ENCODE measurements at regions not wholly inside any gene's neighbourhood (a gene's known extent, or its start where the extent isn't known, plus 50 kb on each side); places are given as distances from the start of the nearest gene placed in this dataset.
"Not testable (repeated sequence)": the region's sequence is repeated elsewhere in the genome, so short reads cannot be mapped to it uniquely, and the experiment has no call there.

GRCh38 chr14:105878125-105878524 is 351.7 kb downstream of the TMEM121 start:
- peaks cover 2% of the 10 kb centered on the region for H3K36me3 Mint-ChIP-seq
- peaks cover 21% of the 10 kb centered on the region for H3K27me3 Mint-ChIP-seq
- no peaks in the 10 kb centered on the region for H3K9me3 Mint-ChIP-seq
- H3K4me3 Mint-ChIP-seq: no peak overlapping the region
- no peak overlapping the region for H3K27ac Mint-ChIP-seq
- H3K4me1 Mint-ChIP-seq: no peaks in the 10 kb centered on the region

- H3K9me3 Mint-ChIP-seq: no peaks in the 10 kb centered on the region
- H3K27me3 Mint-ChIP-seq: peaks cover 20% of the 10 kb centered on the region
- no peaks in the 10 kb centered on the region for H3K4me1 Mint-ChIP-seq
- no peak overlapping the region for H3K27ac Mint-ChIP-seq
- H3K36me3 Mint-ChIP-seq: peaks cover 2% of the 10 kb centered on the region
- H3K4me3 Mint-ChIP-seq: no peak overlapping the region
Observed at GRCh38 chr14:105878554-105878953, 352.2 kb downstream of the TMEM121 start.

GRCh38 chr14:105879503-105879866 is 353.1 kb downstream of the TMEM121 start:
- no peaks in the 10 kb centered on the region for H3K4me1 Mint-ChIP-seq
- H3K27me3 Mint-ChIP-seq: peaks cover 18% of the 10 kb centered on the region
- no peak overlapping the region for H3K4me3 Mint-ChIP-seq
- no peaks in the 10 kb centered on the region for H3K36me3 Mint-ChIP-seq
- H3K27ac Mint-ChIP-seq: no peak overlapping the region
- H3K9me3 Mint-ChIP-seq: no peaks in the 10 kb centered on the region

- no peak overlapping the region for H3K27ac Mint-ChIP-seq
- H3K4me1 Mint-ChIP-seq: no peaks in the 10 kb centered on the region
- no peak overlapping the region for H3K4me3 Mint-ChIP-seq
- no peaks in the 10 kb centered on the region for H3K9me3 Mint-ChIP-seq
- no peaks in the 10 kb centered on the region for H3K36me3 Mint-ChIP-seq
- peaks cover 18% of the 10 kb centered on the region for H3K27me3 Mint-ChIP-seq
Observed at GRCh38 chr14:105879867-105880561, 353.6 kb downstream of the TMEM121 start.

- no peak overlapping the region for H3K27ac Mint-ChIP-seq
- H3K36me3 Mint-ChIP-seq: no peaks in the 10 kb centered on the region
- H3K9me3 Mint-ChIP-seq: no peaks in the 10 kb centered on the region
- no peaks in the 10 kb centered on the region for H3K4me1 Mint-ChIP-seq
- no peak overlapping the region for H3K4me3 Mint-ChIP-seq
- H3K27me3 Mint-ChIP-seq: peaks cover 16% of the 10 kb centered on the region
Observed at GRCh38 chr14:105880616-105881015, 354.2 kb downstream of the TMEM121 start.

- H3K27me3 Mint-ChIP-seq: peaks cover 15% of the 10 kb centered on the region
- H3K9me3 Mint-ChIP-seq: no peaks in the 10 kb centered on the region
- no peak overlapping the region for H3K4me3 Mint-ChIP-seq
- no peaks in the 10 kb centered on the region for H3K36me3 Mint-ChIP-seq
- H3K4me1 Mint-ChIP-seq: no peaks in the 10 kb centered on the region
- H3K27ac Mint-ChIP-seq: no peak overlapping the region
Observed at GRCh38 chr14:105881021-105881930, 354.9 kb downstream of the TMEM121 start.

GRCh38 chr14:105882011-105882410 is 355.6 kb downstream of the TMEM121 start:
- peaks cover 11% of the 10 kb centered on the region for H3K27me3 Mint-ChIP-seq
- H3K4me3 Mint-ChIP-seq, H3K9me3 Mint-ChIP-seq, H3K36me3 Mint-ChIP-seq, H3K4me1 Mint-ChIP-seq, H3K27ac Mint-ChIP-seq: not testable (repeated sequence)

GRCh38 chr14:105882626-105883025 is 356.2 kb downstream of the TMEM121 start:
- H3K4me1 Mint-ChIP-seq: no peaks in the 10 kb centered on the region
- no peak overlapping the region for H3K27ac Mint-ChIP-seq
- no peaks in the 10 kb centered on the region for H3K9me3 Mint-ChIP-seq
- no peaks in the 10 kb centered on the region for H3K36me3 Mint-ChIP-seq
- no peak overlapping the region for H3K4me3 Mint-ChIP-seq
- peaks cover 8% of the 10 kb centered on the region for H3K27me3 Mint-ChIP-seq

GRCh38 chr14:105883066-105884005 is 357.0 kb downstream of the TMEM121 start:
- Mint-ChIP-seq H3K27me3 (peaks cover 8% of the 10 kb centered on the region), H3K4me3 (no peak overlapping the region), H3K27ac (no peak overlapping the region), H3K36me3 (no peaks in the 10 kb centered on the region), H3K9me3 (no peaks in the 10 kb centered on the region), H3K4me1 (no peaks in the 10 kb centered on the region)

GRCh38 chr14:105884192-105884807 is 357.9 kb downstream of the TMEM121 start:
- H3K27me3 Mint-ChIP-seq, H3K4me3 Mint-ChIP-seq, H3K9me3 Mint-ChIP-seq, H3K27ac Mint-ChIP-seq, H3K36me3 Mint-ChIP-seq, H3K4me1 Mint-ChIP-seq: not testable (repeated sequence)

GRCh38 chr14:105884808-105885281 is 358.5 kb downstream of the TMEM121 start:
- no peak overlapping the region for H3K27ac Mint-ChIP-seq
- no peaks in the 10 kb centered on the region for H3K36me3 Mint-ChIP-seq
- H3K4me1 Mint-ChIP-seq: no peaks in the 10 kb centered on the region
- peaks cover 4% of the 10 kb centered on the region for H3K27me3 Mint-ChIP-seq
- H3K4me3 Mint-ChIP-seq: no peak overlapping the region
- no peaks in the 10 kb centered on the region for H3K9me3 Mint-ChIP-seq

- Mint-ChIP-seq H3K4me3 (no peak overlapping the region), H3K27me3 (peaks cover 5% of the 10 kb centered on the region), H3K36me3 (no peaks in the 10 kb centered on the region), H3K4me1 (no peaks in the 10 kb centered on the region), H3K27ac (no peak overlapping the region), H3K9me3 (no peaks in the 10 kb centered on the region)
Observed at GRCh38 chr14:105885561-105886320, 359.4 kb downstream of the TMEM121 start.

GRCh38 chr14:105886791-105887191 is 360.4 kb downstream of the TMEM121 start:
- not testable (repeated sequence) for H3K9me3 Mint-ChIP-seq, H3K36me3 Mint-ChIP-seq, H3K4me3 Mint-ChIP-seq, H3K4me1 Mint-ChIP-seq, H3K27ac Mint-ChIP-seq, H3K27me3 Mint-ChIP-seq

GRCh38 chr14:105887692-105888091 is 361.3 kb downstream of the TMEM121 start:
- Mint-ChIP-seq H3K27me3 (peaks cover 6% of the 10 kb centered on the region), H3K36me3 (no peaks in the 10 kb centered on the region), H3K4me1 (no peaks in the 10 kb centered on the region), H3K4me3 (no peak overlapping the region), H3K9me3 (no peaks in the 10 kb centered on the region), H3K27ac (no peak overlapping the region)

All from activated naive CD4-positive, alpha-beta T cell treated with anti-CD3 and anti-CD28 coated beads, Interleukin-2, amount 50 U/mL, for 24 hours (primary cell).